Fibroblast of pulmonary artery (primary cell): ENCODE measurements at regions not wholly inside any gene's neighbourhood (a gene's known extent, or its start where the extent isn't known, plus 50 kb on each side); places are given as distances from the start of the nearest gene placed in this dataset.

Source experiments
- DNase-seq: peaks from one replicate; pipeline ENCODE4 v3.0.0-alpha.2; 2010; ENCODE audit warnings: low read depth
- H3K4me3 ChIP-seq: replicated peaks from 2 replicates; pipeline ENCODE4 v1.5.1; 2011; ENCODE audit warnings: low read depth, mild to moderate bottlenecking, control low read depth, low read length, moderate library complexity
- CTCF ChIP-seq: IDR thresholded peaks from 2 replicates; pipeline ENCODE4 v1.5.1; 2011; ENCODE audit warnings: mild to moderate bottlenecking, control low read depth, low read length, inconsistent platforms; ENCODE audit errors: missing control alignments

GRCh38 chrX:36930491-36930890 is 77.7 kb upstream of the FAM47C start:
- H3K4me3 ChIP-seq = no peak overlapping the region
- TF ChIP-seq CTCF = no peak
- DNase-seq = no peak

DNA sequence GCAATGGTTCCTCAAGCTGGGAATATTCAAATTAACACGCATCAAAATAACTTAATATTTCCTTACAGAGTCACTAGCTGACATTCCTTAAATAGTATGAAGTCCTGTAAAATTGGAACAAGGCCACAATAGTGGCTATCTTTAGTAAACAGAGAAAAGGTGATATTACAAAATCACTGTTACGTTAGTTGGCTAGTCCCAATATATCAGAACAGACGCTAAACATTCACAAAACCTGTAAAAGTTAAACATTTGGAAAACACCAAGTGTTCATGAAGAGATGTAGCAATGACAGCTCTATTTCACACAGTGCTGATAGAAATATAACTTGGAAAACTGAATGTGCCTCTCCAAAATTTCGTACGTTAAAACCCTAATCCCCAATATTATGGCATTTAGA is 61.0 kb upstream of the FAM47C start:
- DNase-seq = no peak
- no peak overlapping the region for H3K4me3 ChIP-seq
- TF ChIP-seq CTCF = no peak

- no peak overlapping the region for H3K4me3 ChIP-seq
- no peak for DNase-seq
- no peak for TF ChIP-seq CTCF
Measured at GRCh38 chrX:36950495-36951253, 57.5 kb upstream of the FAM47C start.

GRCh38 chrX:36957425-36958328 is 50.5 kb upstream of the FAM47C start:
- no peak overlapping the region for H3K4me3 ChIP-seq
- no peak for DNase-seq
- no peak for TF ChIP-seq CTCF
